Right atrium auricular region (tissue), 2 donors: ENCODE measurements at regions not wholly inside any gene's neighbourhood (a gene's known extent, or its start where the extent isn't known, plus 50 kb on each side); places are given as distances from the start of the nearest gene placed in this dataset.

Source experiments
- DNase-seq: peaks from one replicate; pipeline ENCODE4 v3.0.0-alpha.2; 2019; ENCODE audit warnings: low spot score
- H3K27ac ChIP-seq, 2 donors: fragments of 200-600 bp; sonication (generic); 1 replicate in 1 of 2; 2 replicates in 1 of 2; pipeline ENCODE4 v1.5.1; 2016 to 2019
- H3K27me3 ChIP-seq, 2 donors: fragments of 200-600 bp; sonication (generic); one replicate each; pipeline versions ENCODE4 v1.5.1 to v1.6.0; 2017 to 2019
- H3K36me3 ChIP-seq: fragments of 200-600 bp; sonication (generic); one replicate; pipeline ENCODE4 v1.5.1; 2016
- H3K4me1 ChIP-seq, 2 donors: fragments of 200-600 bp; sonication (generic); one replicate each; pipeline versions ENCODE4 v1.5.1 to v1.6.0; 2017 to 2019
- H3K4me3 ChIP-seq, 2 donors: fragments of 200-600 bp; sonication (generic); 1 replicate in 1 of 2; 2 replicates in 1 of 2; pipeline ENCODE4 v1.5.1; 2017 to 2019; ENCODE audit warnings: mild to moderate bottlenecking in 1 of 2, moderate library complexity in 1 of 2
- H3K9me3 ChIP-seq, 2 donors: fragments of 200-600 bp; sonication (generic); one replicate each; pipeline ENCODE4 v1.5.1; 2019
- CTCF ChIP-seq, 2 donors: fragments of 200-600 bp; sonication (generic); IDR thresholded peaks; one replicate each; pipeline ENCODE4 v1.5.1; 2019; ENCODE audit warnings: antibody characterized with exemption in 2 of 2

- DNase-seq: no peak
- no peak for TF ChIP-seq CTCF (IDR thresholded peaks at IDR 0.05)
- Histone ChIP-seq H3K4me1 (no peaks in the 10 kb centered on the region), H3K4me3 (no peak overlapping the region), H3K36me3 (no peaks in the 10 kb centered on the region), H3K9me3 (no peaks in the 10 kb centered on the region), H3K27me3 (no peaks in the 10 kb centered on the region), H3K27ac (no peak overlapping the region)
Measured at GRCh38 chr6:130602151-130602770, 224.9 kb upstream of the SMLR1 start.

GRCh38 chr6:130603391-130603790, 223.8 kb upstream of the SMLR1 start:
- no peaks in the 10 kb centered on the region for H3K36me3 ChIP-seq
- no peak overlapping the region for H3K4me3 ChIP-seq
- no peaks in the 10 kb centered on the region for H3K4me1 ChIP-seq
- H3K27ac ChIP-seq: no peak overlapping the region
- TF ChIP-seq CTCF (IDR thresholded peaks at IDR 0.05): no peak
- no peaks in the 10 kb centered on the region for H3K9me3 ChIP-seq
- no peak for DNase-seq
- no peaks in the 10 kb centered on the region for H3K27me3 ChIP-seq

- H3K27me3 ChIP-seq: no peaks in the 10 kb centered on the region
- H3K4me3 ChIP-seq: no peak overlapping the region
- DNase-seq: no peak
- H3K27ac ChIP-seq: no peak overlapping the region
- H3K4me1 ChIP-seq: no peaks in the 10 kb centered on the region
- no peak for TF ChIP-seq CTCF (IDR thresholded peaks at IDR 0.05)
- no peaks in the 10 kb centered on the region for H3K36me3 ChIP-seq
- no peaks in the 10 kb centered on the region for H3K9me3 ChIP-seq
Measured at GRCh38 chr6:130604841-130605399, 222.3 kb upstream of the SMLR1 start.

GRCh38 chr6:130610303-130610702, 216.9 kb upstream of the SMLR1 start:
- TF ChIP-seq CTCF (IDR thresholded peaks at IDR 0.05): no peak
- DNase-seq: no peak
- no peak overlapping the region for H3K4me3 ChIP-seq
- H3K36me3 ChIP-seq: no peaks in the 10 kb centered on the region
- no peak overlapping the region for H3K27ac ChIP-seq
- no peaks in the 10 kb centered on the region for H3K27me3 ChIP-seq
- no peaks in the 10 kb centered on the region for H3K4me1 ChIP-seq
- H3K9me3 ChIP-seq: no peaks in the 10 kb centered on the region

GRCh38 chr6:130611366-130611765, 215.8 kb upstream of the SMLR1 start:
- Histone ChIP-seq H3K9me3 (no peaks in the 10 kb centered on the region), H3K27me3 (no peaks in the 10 kb centered on the region), H3K4me1 (no peaks in the 10 kb centered on the region), H3K27ac (no peak overlapping the region), H3K36me3 (no peaks in the 10 kb centered on the region), H3K4me3 (no peak overlapping the region)
- DNase-seq: no peak
- TF ChIP-seq CTCF (IDR thresholded peaks at IDR 0.05): no peak

- TF ChIP-seq CTCF (IDR thresholded peaks at IDR 0.05): no peak
- Histone ChIP-seq H3K27ac (no peak overlapping the region), H3K4me3 (no peak overlapping the region), H3K36me3 (no peaks in the 10 kb centered on the region), H3K27me3 (no peaks in the 10 kb centered on the region), H3K4me1 (no peaks in the 10 kb centered on the region), H3K9me3 (no peaks in the 10 kb centered on the region)
- no peak for DNase-seq
Measured at GRCh38 chr6:130613176-130613575, 214.0 kb upstream of the SMLR1 start.
